H9 (cell line): ENCODE measurements at regions not wholly inside any gene's neighbourhood (a gene's known extent, or its start where the extent isn't known, plus 50 kb on each side); places are given as distances from the start of the nearest gene placed in this dataset.

Source experiments
- DNase-seq: peaks from one replicate; pipeline ENCODE4 v3.0.0-alpha.2; 2017
- H2AFZ ChIP-seq: one replicate; pipeline ENCODE4 v1.6.1; 2013; ENCODE audit warnings: mild to moderate bottlenecking, low read length, control low read depth, moderate library complexity
- H2AK5ac ChIP-seq: 2 replicates; pipeline ENCODE4 v1.6.1; 2013; ENCODE audit warnings: low read length, control low read depth, mixed read lengths; ENCODE audit not compliant: insufficient read length
- H2BK120ac ChIP-seq: one replicate; pipeline ENCODE4 v1.6.1; 2013; ENCODE audit warnings: low read depth, mild to moderate bottlenecking, low read length, control low read depth, inconsistent platforms; ENCODE audit not compliant: poor library complexity, severe bottlenecking
- H2BK12ac ChIP-seq: 2 replicates; pipeline ENCODE4 v1.6.1; 2013; ENCODE audit warnings: low read length, control low read depth, mixed read lengths, low read depth; ENCODE audit not compliant: insufficient read length
- H2BK15ac ChIP-seq: 2 replicates; pipeline ENCODE4 v1.6.1; 2013; ENCODE audit warnings: low read depth, low read length, control low read depth
- H2BK20ac ChIP-seq: one replicate; pipeline ENCODE4 v1.6.1; 2013; ENCODE audit warnings: low read depth, mild to moderate bottlenecking, low read length, control low read depth, inconsistent platforms; ENCODE audit not compliant: poor library complexity, severe bottlenecking
- H2BK5ac ChIP-seq: 2 replicates; pipeline ENCODE4 v1.6.1; 2013; ENCODE audit warnings: low read length, control low read depth, mixed read lengths; ENCODE audit not compliant: insufficient read length
- H3K14ac ChIP-seq: 2 replicates; pipeline ENCODE4 v1.6.1; 2013; ENCODE audit warnings: low read length, control low read depth; ENCODE audit not compliant: insufficient read depth
- H3K18ac ChIP-seq: 2 replicates; pipeline ENCODE4 v1.6.1; 2013; ENCODE audit warnings: low read depth, mild to moderate bottlenecking, mixed read lengths, low read length, control low read depth; ENCODE audit not compliant: insufficient read length
- H3K23ac ChIP-seq: 2 replicates; pipeline ENCODE4 v1.6.1; 2013; ENCODE audit warnings: low read length, control low read depth, mixed read lengths, low read depth; ENCODE audit not compliant: insufficient read length
- H3K23me2 ChIP-seq: 2 replicates; pipeline ENCODE4 v1.6.1; 2013; ENCODE audit warnings: low read depth, mild to moderate bottlenecking, mixed read lengths, low read length, control low read depth; ENCODE audit not compliant: insufficient read length, poor library complexity, severe bottlenecking
- H3K27ac ChIP-seq: 2 replicates; pipeline ENCODE4 v1.5.1; 2013; ENCODE audit warnings: low read length, control low read depth, mixed read lengths, low read depth; ENCODE audit not compliant: insufficient read length
- H3K27me3 ChIP-seq: 2 replicates; pipeline ENCODE4 v1.6.1; 2013; ENCODE audit warnings: low read length, control low read depth, inconsistent platforms; ENCODE audit not compliant: insufficient read depth
- H3K4ac ChIP-seq: 2 replicates; pipeline ENCODE4 v1.6.1; 2013; ENCODE audit warnings: low read depth, mild to moderate bottlenecking, control low read depth, inconsistent platforms, low read length, moderate library complexity
- H3K4me1 ChIP-seq: 2 replicates; pipeline ENCODE4 v1.6.1; 2013; ENCODE audit warnings: low read length, control low read depth, inconsistent platforms; ENCODE audit not compliant: insufficient read depth
- H3K4me2 ChIP-seq: 2 replicates; pipeline ENCODE4 v1.6.1; 2013; ENCODE audit warnings: low read length, control low read depth, mixed read lengths; ENCODE audit not compliant: insufficient read length, insufficient read depth
- H3K56ac ChIP-seq: 2 replicates; pipeline ENCODE4 v1.6.1; 2013; ENCODE audit warnings: low read depth, mild to moderate bottlenecking, mixed read lengths, low read length, control low read depth; ENCODE audit not compliant: insufficient read length
- H3K79me1 ChIP-seq: 2 replicates; pipeline ENCODE4 v1.6.1; 2013; ENCODE audit warnings: low read depth, mild to moderate bottlenecking, moderate library complexity, low read length, control low read depth, inconsistent platforms; ENCODE audit not compliant: insufficient read depth, poor library complexity, severe bottlenecking
- H3K79me2 ChIP-seq: 2 replicates; pipeline ENCODE4 v1.6.1; 2013; ENCODE audit warnings: low read length, control low read depth, inconsistent platforms; ENCODE audit not compliant: insufficient read depth
- H3K9ac ChIP-seq: 2 replicates; pipeline ENCODE4 v1.6.1; 2013; ENCODE audit warnings: low read length, control low read depth, mixed read lengths; ENCODE audit not compliant: insufficient read length; ENCODE audit errors: extremely low read depth
- H3K9me3 ChIP-seq: one replicate; pipeline ENCODE4 v1.6.1; 2013; ENCODE audit warnings: low read depth, low read length, inconsistent platforms; ENCODE audit not compliant: control insufficient read depth
- H3T11ph ChIP-seq: one replicate; pipeline ENCODE4 v1.6.1; 2013; ENCODE audit warnings: mild to moderate bottlenecking, low read length, control low read depth, inconsistent platforms
- H4K20me1 ChIP-seq: one replicate; pipeline ENCODE4 v1.6.1; 2013; ENCODE audit not compliant: control insufficient read depth, insufficient read length, insufficient read depth
- H4K5ac ChIP-seq: 2 replicates; pipeline ENCODE4 v1.6.1; 2013; ENCODE audit warnings: low read depth, mild to moderate bottlenecking, mixed read lengths, low read length, control low read depth; ENCODE audit not compliant: insufficient read length
- H4K8ac ChIP-seq: replicated peaks from 2 replicates; pipeline ENCODE4 v1.6.1; 2013; ENCODE audit warnings: low read length, control low read depth, mixed read lengths, low read depth; ENCODE audit not compliant: insufficient read length
- H4K91ac ChIP-seq: 2 replicates; pipeline ENCODE4 v1.6.1; 2013; ENCODE audit warnings: low read depth, mild to moderate bottlenecking, moderate library complexity, mixed read lengths, low read length, control low read depth; ENCODE audit not compliant: insufficient read length
- H3K27ac Mint-ChIP-seq, 3 experiments: 2 replicates in 2 of 3; 3 replicates in 1 of 3; pipeline ENCODE4 v1.8.0; 2020 to 2021; ENCODE audit warnings: mixed read lengths in 3 of 3, mild to moderate bottlenecking in 1 of 3, moderate library complexity in 1 of 3
- H3K27me3 Mint-ChIP-seq: 2 replicates; pipeline ENCODE4 v1.8.0; 2021; ENCODE audit warnings: low read depth, mild to moderate bottlenecking, moderate library complexity, mixed read lengths
- H3K36me3 Mint-ChIP-seq, 3 experiments: 2 replicates in 2 of 3; 3 replicates in 1 of 3; pipeline ENCODE4 v1.8.0; 2020 to 2021; ENCODE audit warnings: low read depth in 3 of 3, mixed read lengths in 3 of 3; ENCODE audit not compliant: insufficient read depth in 1 of 3
- H3K4me1 Mint-ChIP-seq, 2 experiments: 2 replicates each; pipeline ENCODE4 v1.8.0; 2020; ENCODE audit warnings: mixed read lengths in 2 of 2
- H3K4me3 Mint-ChIP-seq, 2 experiments: 2 replicates in 1 of 2; 3 replicates in 1 of 2; pipeline ENCODE4 v1.8.0; 2020 to 2021; ENCODE audit warnings: mild to moderate bottlenecking in 2 of 2, mixed read lengths in 2 of 2, moderate library complexity in 1 of 2
- H3K9me3 Mint-ChIP-seq, 2 experiments: 2 replicates in 1 of 2; 3 replicates in 1 of 2; pipeline ENCODE4 v1.8.0; 2020; ENCODE audit warnings: mild to moderate bottlenecking in 2 of 2, mixed read lengths in 2 of 2, moderate library complexity in 1 of 2
- CTCF ChIP-seq: fragments of 200-600 bp; sonication (generic); conservative IDR thresholded peaks from 3 replicates; pipeline ENCODE4 v1.8.0; 2021; ENCODE audit warnings: antibody characterized with exemption, mild to moderate bottlenecking
- WGBS: extraction: QIAGEN DNeasy Blood & Tissue Kit; methylation state at CpG from one replicate; pipeline ENCODE4 v1.1.7; 2013; ENCODE audit warnings: missing lambda C conversion rate, low lambda C conversion rate, mixed read lengths; ENCODE audit not compliant: insufficient read length; ENCODE audit errors: extremely low coverage; 5-methylcytosine and 5-hydroxymethylcytosine counted together

DNA sequence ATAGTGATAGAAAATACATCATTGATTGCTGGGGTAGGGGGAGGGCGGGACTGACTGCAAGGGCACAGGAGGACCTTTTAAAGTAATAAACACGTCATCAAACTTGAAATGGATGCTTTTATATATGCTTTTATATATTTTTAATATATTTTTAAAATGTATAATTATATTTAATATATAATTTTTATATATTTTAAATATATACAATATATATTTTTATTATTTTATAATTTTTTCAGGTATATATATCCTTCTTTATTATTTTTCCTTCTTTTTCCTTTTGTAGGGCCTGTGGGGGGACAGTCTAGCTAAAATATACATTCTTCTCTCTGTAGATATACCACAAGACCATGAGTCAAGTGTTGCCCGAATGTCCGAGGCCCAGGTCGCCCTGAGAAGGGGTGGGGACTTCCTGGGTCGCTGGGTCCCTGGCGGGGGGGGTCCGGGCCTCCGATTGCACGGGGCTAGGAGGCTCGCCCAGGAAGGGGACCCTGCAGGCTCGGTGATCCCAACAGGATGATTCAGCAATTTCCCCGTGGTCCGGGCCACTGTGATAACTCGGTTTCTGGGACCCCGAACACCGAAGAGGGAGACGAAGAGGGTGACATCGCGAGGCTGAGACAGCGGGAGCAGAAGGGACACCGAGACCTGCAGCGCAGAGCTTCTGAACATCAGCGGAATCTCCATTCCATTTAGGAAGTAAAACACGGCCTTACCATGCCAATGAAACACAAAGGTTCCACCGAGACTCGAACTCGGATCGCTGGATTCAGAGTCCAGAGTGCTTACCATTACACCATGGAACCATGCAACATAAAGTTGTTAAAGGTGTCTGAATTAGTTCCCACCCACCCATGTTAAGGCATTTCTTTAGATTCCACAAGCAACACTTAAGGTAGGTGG, 112.5 kb upstream of the NBPF11 start:
- H2BK5ac ChIP-seq = no peak overlapping the region
- no peak overlapping the region for H3K56ac ChIP-seq
- H2BK120ac ChIP-seq = no peak overlapping the region
- no peak overlapping the region for H2BK12ac ChIP-seq
- no peak overlapping the region for H2BK15ac ChIP-seq
- H2AK5ac ChIP-seq = no peak overlapping the region
- H3K79me2 ChIP-seq = no peaks in the 10 kb centered on the region
- H3K27ac Mint-ChIP-seq = peak overlapping the region; percentile 65 to 100 (median 100); a peak in 4 of 7 replicates
- peak; percentile 91 for DNase-seq
- H3K23me2 ChIP-seq = peaks cover 8% of the 10 kb centered on the region
- peak overlapping the region; percentile 66 for H3K27ac ChIP-seq
- TF ChIP-seq CTCF = no peak
- peak overlapping the region; percentile 78 for H3K4me2 ChIP-seq
- no peaks in the 10 kb centered on the region for H3K27me3 ChIP-seq
- no peak overlapping the region for H3K14ac ChIP-seq
- no peak overlapping the region for H3K4ac ChIP-seq
- H4K91ac ChIP-seq = no peak overlapping the region
- H4K20me1 ChIP-seq = no peaks in the 10 kb centered on the region
- no CpG with 5 or more reads among the region's 29 CpGs for WGBS
- H3K9me3 ChIP-seq = no peaks in the 10 kb centered on the region
- H2AFZ ChIP-seq = no peak overlapping the region
- no peak overlapping the region for H3T11ph ChIP-seq
- H2BK20ac ChIP-seq = no peak overlapping the region
- peak overlapping the region; percentile 90 to 92 for H3K4me3 Mint-ChIP-seq
- peak overlapping the region; percentile 64 for H3K9ac ChIP-seq
- no peaks in the 10 kb centered on the region for H3K4me1 ChIP-seq
- H4K5ac ChIP-seq = no peak overlapping the region
- no peaks in the 10 kb centered on the region; a peak in 1 of 5 replicates for H3K9me3 Mint-ChIP-seq
- H3K18ac ChIP-seq = no peak overlapping the region
- peaks cover 20 to 24% of the 10 kb centered on the region in 2 experiments for H3K4me1 Mint-ChIP-seq
- no peak overlapping the region for H4K8ac ChIP-seq
- no peaks in the 10 kb centered on the region for H3K79me1 ChIP-seq
- peaks cover 3% of the 10 kb centered on the region for H3K27me3 Mint-ChIP-seq
- H3K36me3 Mint-ChIP-seq = no peaks in the 10 kb centered on the region; a peak in 1 of 7 replicates
- H3K23ac ChIP-seq = no peak overlapping the region
